Kidney (tissue), 13 donors: ENCODE measurements at regions not wholly inside any gene's neighbourhood (a gene's known extent, or its start where the extent isn't known, plus 50 kb on each side); places are given as distances from the start of the nearest gene placed in this dataset.

Experiments
- DNase-seq, 5 donors: peaks; one replicate each; pipeline ENCODE4 v3.0.0-alpha.2; 2013 to 2020
- FAIRE-seq: peaks from 2 replicates; lab custom pipeline; 2012; peaks lifted over from hg19 to GRCh38; lab: Jason Lieb, UNC
- H3K27ac ChIP-seq, 2 donors: one replicate each; pipeline ENCODE4 v1.7.0; 2013; ENCODE audit warnings: low read depth in 2 of 2, low read length in 2 of 2, inconsistent platforms in 1 of 2
- H3K27me3 ChIP-seq: one replicate; pipeline ENCODE4 v1.7.1; 2013; ENCODE audit warnings: low read length, inconsistent platforms; ENCODE audit not compliant: control insufficient read depth, insufficient read depth
- H3K36me3 ChIP-seq, 3 donors: one replicate each; pipeline versions ENCODE4 v1.7.0 to v1.7.1; 2013; ENCODE audit warnings: low read length in 3 of 3, control low read depth in 1 of 3, inconsistent platforms in 1 of 3; ENCODE audit not compliant: insufficient read depth in 3 of 3, control insufficient read depth in 2 of 3
- H3K4me1 ChIP-seq, 3 donors: one replicate each; pipeline versions ENCODE4 v1.7.0 to v1.7.1; 2013; ENCODE audit warnings: low read length in 3 of 3, inconsistent platforms in 1 of 3, low read depth in 1 of 3; ENCODE audit not compliant: control insufficient read depth in 2 of 3, insufficient read depth in 2 of 3
- H3K4me3 ChIP-seq, 3 donors: one replicate each; pipeline versions ENCODE4 v1.7.0 to v1.8.1; 2013; ENCODE audit warnings: low read length in 3 of 3, control low read depth in 1 of 3, inconsistent platforms in 1 of 3
- H3K9ac ChIP-seq, 3 donors: one replicate each; pipeline versions ENCODE4 v1.7.0 to v1.7.1; 2013; ENCODE audit warnings: low read length in 3 of 3, control low read depth in 1 of 3, inconsistent platforms in 1 of 3
- H3K9me3 ChIP-seq, 3 donors: one replicate each; pipeline versions ENCODE4 v1.7.0 to v1.7.1; 2013; ENCODE audit warnings: low read length in 3 of 3, control low read depth in 1 of 3, inconsistent platforms in 1 of 3; ENCODE audit not compliant: control insufficient read depth in 2 of 3, insufficient read depth in 1 of 3
- intact Hi-C: fragments of 100-400 bp; cut with DNase I; formaldehyde crosslinking; loops from one replicate; pipeline ENCODE4 v1.11.1; 2022
- TF ChIP-seq, protein P1 (sequence below): IDR thresholded peaks from 3 replicates; pipeline ENCODE4 v1.5.1; 2012; ENCODE audit warnings: mild to moderate bottlenecking, moderate library complexity, borderline replicate concordance; ENCODE audit not compliant: insufficient read depth; ENCODE audit errors: extremely low read depth
- donor health status: control.
- donor health status: control.
- donor health status: control.
- donor health status: control.
- donor health status: control.
- donor health status: DM: yes; HTN: yes; CAD: no.
- donor health status: Normal renal cell carcinoma (clear cell type).

DNA sequence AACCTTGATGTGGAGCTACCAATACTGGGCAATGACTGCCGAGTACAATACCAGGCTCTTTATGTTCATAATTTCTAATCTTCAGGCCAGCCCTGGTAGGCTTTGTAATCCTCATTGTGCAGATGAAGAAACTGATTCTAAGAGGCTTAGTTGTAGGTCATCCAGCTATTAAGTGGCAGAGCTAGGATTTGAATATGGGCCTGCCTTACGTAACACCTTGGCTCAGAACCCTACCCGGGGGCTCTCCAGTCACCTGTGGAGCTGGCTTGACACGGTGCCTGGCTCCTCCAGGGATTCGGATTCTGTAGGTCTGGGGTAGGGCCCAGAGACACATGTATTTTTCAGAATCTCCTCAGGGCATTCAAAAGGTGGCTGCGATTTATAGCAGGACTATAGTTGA is 515.5 kb downstream of the QKI start:
- H3K36me3 ChIP-seq = no peaks in the 10 kb centered on the region
- H3K4me3 ChIP-seq = no peak overlapping the region
- no peaks in the 10 kb centered on the region for H3K27me3 ChIP-seq
- DNase-seq = no peak
- H3K4me1 ChIP-seq = no peaks in the 10 kb centered on the region
- intact Hi-C loops = no loop called here
- FAIRE-seq = no peak
- TF ChIP-seq, protein P1, sequence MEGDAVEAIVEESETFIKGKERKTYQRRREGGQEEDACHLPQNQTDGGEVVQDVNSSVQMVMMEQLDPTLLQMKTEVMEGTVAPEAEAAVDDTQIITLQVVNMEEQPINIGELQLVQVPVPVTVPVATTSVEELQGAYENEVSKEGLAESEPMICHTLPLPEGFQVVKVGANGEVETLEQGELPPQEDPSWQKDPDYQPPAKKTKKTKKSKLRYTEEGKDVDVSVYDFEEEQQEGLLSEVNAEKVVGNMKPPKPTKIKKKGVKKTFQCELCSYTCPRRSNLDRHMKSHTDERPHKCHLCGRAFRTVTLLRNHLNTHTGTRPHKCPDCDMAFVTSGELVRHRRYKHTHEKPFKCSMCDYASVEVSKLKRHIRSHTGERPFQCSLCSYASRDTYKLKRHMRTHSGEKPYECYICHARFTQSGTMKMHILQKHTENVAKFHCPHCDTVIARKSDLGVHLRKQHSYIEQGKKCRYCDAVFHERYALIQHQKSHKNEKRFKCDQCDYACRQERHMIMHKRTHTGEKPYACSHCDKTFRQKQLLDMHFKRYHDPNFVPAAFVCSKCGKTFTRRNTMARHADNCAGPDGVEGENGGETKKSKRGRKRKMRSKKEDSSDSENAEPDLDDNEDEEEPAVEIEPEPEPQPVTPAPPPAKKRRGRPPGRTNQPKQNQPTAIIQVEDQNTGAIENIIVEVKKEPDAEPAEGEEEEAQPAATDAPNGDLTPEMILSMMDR = no peak
- H3K9ac ChIP-seq = no peak overlapping the region
- no peak overlapping the region for H3K27ac ChIP-seq
- no peaks in the 10 kb centered on the region for H3K9me3 ChIP-seq

DNA sequence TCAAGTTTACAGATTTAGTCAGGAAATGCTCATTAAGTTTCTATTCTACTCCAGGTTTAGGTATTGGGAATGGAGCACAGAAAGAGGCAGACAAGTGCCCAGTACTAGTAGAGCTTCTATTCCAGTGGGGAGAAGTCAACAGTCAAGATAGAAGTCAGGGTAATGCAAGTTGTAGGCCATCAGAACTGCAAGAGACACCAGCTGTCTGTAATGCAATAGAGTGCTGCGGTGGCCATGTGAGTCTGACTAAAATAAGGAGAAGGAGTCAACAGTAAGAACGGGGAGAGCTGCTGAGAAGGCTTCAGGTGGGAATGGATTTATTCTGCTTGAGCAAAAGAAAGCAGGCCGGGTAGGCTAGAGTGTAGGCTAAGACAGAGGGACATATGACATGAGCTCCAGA is 515.0 kb downstream of the QKI start:
- no peak for FAIRE-seq

DNA sequence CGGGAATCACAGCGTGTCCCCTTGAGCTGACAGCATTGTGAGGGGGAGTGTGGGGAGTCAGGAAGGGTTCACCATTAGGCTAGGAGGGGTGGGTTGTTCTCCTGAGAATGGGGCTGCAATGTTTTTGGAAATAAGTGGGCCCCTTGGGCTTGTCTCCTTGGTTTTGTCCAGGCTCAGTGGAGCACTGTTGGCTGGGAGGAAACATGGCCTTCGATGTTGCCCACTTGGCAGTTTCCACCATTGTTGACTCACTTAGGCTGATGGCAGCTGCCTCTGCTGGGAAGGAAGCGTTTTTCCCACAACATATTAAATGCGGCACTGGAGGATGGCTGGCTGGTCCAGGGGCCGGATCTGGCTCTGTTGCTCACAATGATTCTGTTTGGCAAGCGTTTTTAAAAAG is 512.1 kb downstream of the QKI start:
- TF ChIP-seq, protein P1 = no peak
- H3K27ac ChIP-seq = no peak overlapping the region
- intact Hi-C loops = no loop called here
- FAIRE-seq = no peak
- no peak for DNase-seq
- no peaks in the 10 kb centered on the region for H3K36me3 ChIP-seq
- H3K9me3 ChIP-seq = no peaks in the 10 kb centered on the region
- no peak overlapping the region for H3K4me3 ChIP-seq
- H3K9ac ChIP-seq = no peak overlapping the region
- H3K4me1 ChIP-seq = no peaks in the 10 kb centered on the region
- no peaks in the 10 kb centered on the region for H3K27me3 ChIP-seq

More for the DNA sequence above, 515.0 kb downstream of the QKI start:
- no peak overlapping the region for H3K9ac ChIP-seq
- H3K27ac ChIP-seq = no peak overlapping the region
- no peaks in the 10 kb centered on the region for H3K36me3 ChIP-seq
- H3K4me3 ChIP-seq = no peak overlapping the region
- H3K9me3 ChIP-seq = no peaks in the 10 kb centered on the region
- TF ChIP-seq, protein P1 = no peak
- no peak for DNase-seq
- H3K4me1 ChIP-seq = no peaks in the 10 kb centered on the region
- intact Hi-C loops = no loop called here
- no peaks in the 10 kb centered on the region for H3K27me3 ChIP-seq

DNA sequence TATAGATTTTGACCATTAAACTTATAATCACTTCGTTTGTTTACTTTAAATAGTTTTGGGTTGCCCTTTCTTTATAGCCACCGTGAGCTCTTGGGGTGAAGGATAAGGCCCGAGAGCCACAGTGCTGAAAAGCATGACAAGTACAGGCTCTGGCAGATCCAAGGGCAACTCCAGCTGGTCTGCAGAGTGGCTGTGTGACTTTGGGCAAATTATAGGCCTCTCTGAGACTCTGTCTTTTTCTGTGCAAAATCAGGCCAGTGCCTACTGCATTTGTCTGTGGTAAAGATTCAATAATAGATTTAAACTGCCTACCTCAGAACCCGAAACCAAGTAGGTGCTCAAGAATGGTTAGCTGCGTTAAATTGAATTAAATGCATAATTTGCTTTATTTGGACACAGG is 511.3 kb downstream of the QKI start:
- TF ChIP-seq, protein P1 = no peak
- Histone ChIP-seq H3K9ac (no peak overlapping the region), H3K27me3 (no peaks in the 10 kb centered on the region), H3K4me1 (no peaks in the 10 kb centered on the region), H3K36me3 (no peaks in the 10 kb centered on the region), H3K9me3 (no peaks in the 10 kb centered on the region), H3K4me3 (no peak overlapping the region), H3K27ac (no peak overlapping the region)
- FAIRE-seq (no peak), DNase-seq (no peak)
- intact Hi-C loops = no loop called here
